Activated CD4-positive, CD25-positive, alpha-beta regulatory T cell treated with anti-CD3 and anti-CD28 coated beads, Interleukin-2, amount 50 U/mL, for 24 hours (primary cell): ENCODE measurements at regions not wholly inside any gene's neighbourhood (a gene's known extent, or its start where the extent isn't known, plus 50 kb on each side); places are given as distances from the start of the nearest gene placed in this dataset.
"Not testable (repeated sequence)": the region's sequence is repeated elsewhere in the genome, so short reads cannot be mapped to it uniquely, and the experiment has no call there.

ENCODE experiments used
- ATAC-seq, 2 donors: fragments of 150-1000 bp; cut with Tn5 transposase; one replicate each; pipeline ENCODE4 v1.10.0; 2021; ENCODE audit warnings: mild to moderate bottlenecking in 1 of 2, moderate library complexity in 1 of 2

- no peak for ATAC-seq
Measured at GRCh38 chr2:63740943-63741342, 100.8 kb upstream of the UGP2 start.

- ATAC-seq = no peak
Measured at GRCh38 chr2:63741884-63742579, 99.7 kb upstream of the UGP2 start.

GRCh38 chr2:63742580-63742976 lies 99.1 kb upstream of the UGP2 start:
- no peak for ATAC-seq

GRCh38 chr2:63743170-63743981 lies 98.3 kb upstream of the UGP2 start:
- no peak for ATAC-seq

- ATAC-seq = no peak
Measured at GRCh38 chr2:63743982-63744966, 97.4 kb upstream of the UGP2 start.

- not testable (repeated sequence) for ATAC-seq
Measured at GRCh38 chr2:63746548-63746947, 95.1 kb upstream of the UGP2 start.

GRCh38 chr2:63751901-63752300 lies 89.8 kb upstream of the UGP2 start:
- ATAC-seq = no peak

GRCh38 chr2:63755216-63755615 lies 86.5 kb upstream of the UGP2 start:
- no peak for ATAC-seq

- ATAC-seq = no peak
Measured at GRCh38 chr2:63755965-63756364, 85.7 kb upstream of the UGP2 start.

GRCh38 chr2:63763391-63763941 lies 78.2 kb upstream of the UGP2 start:
- ATAC-seq = no peak

GRCh38 chr2:63764630-63765029 lies 77.1 kb upstream of the UGP2 start:
- no peak for ATAC-seq

GRCh38 chr2:63765117-63765516 lies 76.6 kb upstream of the UGP2 start:
- no peak for ATAC-seq

GRCh38 chr2:63767307-63767706 lies 74.4 kb upstream of the UGP2 start:
- ATAC-seq = no peak

GRCh38 chr2:63768051-63768450 lies 73.6 kb upstream of the UGP2 start:
- ATAC-seq = no peak

GRCh38 chr2:63769915-63770314 lies 71.8 kb upstream of the UGP2 start:
- no peak for ATAC-seq

- no peak for ATAC-seq
Measured at GRCh38 chr2:63772061-63772460, 69.6 kb upstream of the UGP2 start.

- no peak for ATAC-seq
Measured at GRCh38 chr2:63775191-63775590, 66.5 kb upstream of the UGP2 start.

GRCh38 chr2:63776382-63776781 lies 65.3 kb upstream of the UGP2 start:
- ATAC-seq = no peak

- no peak for ATAC-seq
Measured at GRCh38 chr2:63777816-63778215, 63.9 kb upstream of the UGP2 start.

- no peak for ATAC-seq
Measured at GRCh38 chr2:63778391-63778790, 63.3 kb upstream of the UGP2 start.

GRCh38 chr2:63780518-63781155 lies 61.1 kb upstream of the UGP2 start:
- ATAC-seq = no peak

- no peak for ATAC-seq
Measured at GRCh38 chr2:63784461-63784860, 57.2 kb upstream of the UGP2 start.
